ENCODE measurements at regions not wholly inside any gene's neighbourhood (a gene's known extent, or its start where the extent isn't known, plus 50 kb on each side); places are given as distances from the start of the nearest gene placed in this dataset.

DNA sequence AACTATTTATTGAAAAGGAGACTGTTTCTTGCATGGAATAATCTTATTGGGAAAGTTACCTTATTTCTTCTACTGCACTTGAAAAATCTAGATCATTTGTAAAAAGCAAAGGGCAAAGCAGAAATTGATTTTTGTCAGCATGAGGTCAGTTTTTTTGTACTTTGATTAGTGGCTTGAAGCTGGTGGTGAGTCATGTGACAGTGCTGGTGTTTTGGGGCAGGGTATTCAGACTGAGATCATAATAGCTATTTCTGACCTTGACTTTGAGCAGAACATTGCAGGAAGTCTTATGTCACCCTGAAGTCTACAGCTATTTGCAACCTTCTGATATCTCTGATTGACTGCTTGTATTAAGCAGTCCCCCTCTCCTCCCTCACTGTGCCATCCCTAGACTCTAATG is 66.3 kb upstream of the SORCS3 start:
- DNase-seq (ENCODE audit: low read depth in 2 of 3, low spot score in 2 of 3), result no peak

DNA sequence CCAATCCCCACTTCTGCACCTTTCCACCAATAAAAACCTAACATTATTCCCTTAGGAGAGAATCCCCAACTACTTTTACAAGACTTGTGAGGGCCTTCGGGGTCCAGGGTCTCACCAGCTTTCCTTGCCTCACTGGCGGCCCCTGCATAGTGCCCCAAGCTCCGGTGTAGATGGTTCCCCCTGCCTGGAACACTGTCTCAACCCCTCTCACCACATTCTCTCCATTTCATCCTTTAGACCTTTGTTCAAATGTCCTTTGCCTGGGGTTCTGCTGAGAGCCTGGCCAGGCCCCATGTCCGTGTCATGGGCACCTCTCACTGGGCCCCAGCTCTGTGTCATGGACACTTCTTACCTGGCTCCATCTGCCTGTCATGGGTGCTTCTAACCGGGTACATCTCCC is 64.5 kb upstream of the SORCS3 start:
- DNase-seq (ENCODE audit: low read depth in 2 of 3, low spot score in 2 of 3), result no peak

DNA sequence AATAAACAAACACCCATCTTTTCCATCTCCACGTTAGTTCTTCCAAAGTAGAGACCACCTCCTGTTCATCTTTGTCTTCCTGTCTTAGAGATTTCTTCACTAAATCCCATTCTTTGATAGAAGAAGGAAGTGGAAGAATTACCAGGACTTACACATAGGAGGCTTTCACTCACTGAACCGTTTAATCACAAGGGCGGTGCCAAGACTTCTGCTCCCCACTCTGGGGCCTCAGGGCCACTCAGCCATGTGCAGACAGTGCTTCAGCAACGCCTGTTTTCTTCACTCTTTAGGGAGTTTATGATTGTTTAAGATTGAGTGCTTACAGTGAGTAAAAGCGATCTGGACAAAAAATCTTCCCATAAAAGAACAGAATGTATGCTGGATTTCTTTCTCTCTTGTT is 63.9 kb upstream of the SORCS3 start:
- DNase-seq (ENCODE audit: low read depth in 2 of 3, low spot score in 2 of 3), result no peak

DNA sequence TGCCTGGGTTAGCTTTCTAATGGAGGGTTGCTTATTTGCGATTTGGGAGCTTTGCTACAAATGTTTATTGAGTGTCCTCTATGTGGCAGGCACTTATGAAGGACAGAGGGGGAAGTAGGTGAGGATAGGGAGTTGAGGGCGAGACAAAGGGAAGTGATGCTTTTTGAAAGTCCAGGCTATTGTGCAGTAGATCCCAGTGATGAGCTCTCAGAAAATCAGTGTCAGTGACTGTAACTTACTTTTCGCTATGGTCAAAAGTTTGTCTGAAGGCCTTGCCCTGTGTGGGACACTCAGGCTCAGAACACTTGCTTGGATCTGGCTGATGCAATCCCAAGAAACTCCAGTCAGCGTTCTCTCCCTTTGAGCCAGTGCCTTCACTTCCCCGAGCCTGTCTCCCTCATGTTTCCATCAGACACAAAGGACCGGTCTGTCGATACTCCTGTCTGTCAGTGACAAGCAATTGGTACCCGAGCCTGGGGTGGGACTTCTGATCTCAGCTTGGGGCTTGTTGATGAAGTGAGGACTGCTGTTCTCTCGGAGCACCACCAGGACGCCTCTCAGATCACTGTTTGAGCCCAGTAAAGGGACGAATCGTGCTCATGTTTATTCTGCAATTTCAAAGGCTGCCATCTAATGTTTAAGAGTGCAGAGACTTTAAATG is 63.1 kb upstream of the SORCS3 start:
- no peak for DNase-seq (ENCODE audit: low read depth in 2 of 3, low spot score in 2 of 3)

DNA sequence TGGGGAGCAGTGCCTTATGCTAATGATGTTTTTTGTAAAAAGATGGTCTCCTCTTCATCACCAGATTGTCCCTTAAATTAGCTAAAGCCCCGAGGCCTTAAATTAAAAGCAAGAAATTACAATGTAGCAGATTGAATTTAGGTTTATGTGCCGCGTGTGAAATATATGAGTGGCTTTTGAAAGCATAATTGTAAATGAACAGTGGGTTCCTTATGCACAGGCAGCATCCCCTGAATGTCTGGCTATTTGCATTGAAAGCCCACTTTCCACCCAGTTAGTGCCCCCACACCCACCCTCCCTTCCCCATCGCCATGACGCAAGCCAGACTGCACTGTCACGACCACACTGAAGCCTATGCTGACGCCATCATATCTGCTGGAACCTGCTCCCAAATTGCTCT is 62.4 kb upstream of the SORCS3 start:
- no peak for DNase-seq (ENCODE audit: low read depth in 2 of 3, low spot score in 2 of 3)

DNA sequence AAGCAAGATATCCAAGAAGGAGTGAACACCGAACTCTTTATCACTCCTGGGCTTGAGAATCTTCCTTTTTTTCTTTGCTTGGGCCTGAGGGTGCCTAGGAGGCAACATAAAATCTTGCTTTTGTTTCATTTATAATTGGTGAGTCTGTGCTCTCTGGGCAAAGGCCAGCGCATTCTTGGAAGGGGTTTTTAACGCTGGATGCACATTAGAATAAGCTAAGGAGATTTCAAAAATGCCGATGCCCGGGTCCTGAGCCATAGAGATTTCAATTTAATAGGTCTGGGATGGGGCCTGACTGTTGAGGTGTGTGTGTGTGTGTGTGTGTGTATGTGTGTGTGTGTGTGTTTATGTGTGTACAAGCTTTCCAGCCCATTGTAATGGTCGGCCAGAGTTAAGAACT is 62.0 kb upstream of the SORCS3 start:
- DNase-seq (ENCODE audit: low read depth in 2 of 3, low spot score in 2 of 3), result no peak

DNA sequence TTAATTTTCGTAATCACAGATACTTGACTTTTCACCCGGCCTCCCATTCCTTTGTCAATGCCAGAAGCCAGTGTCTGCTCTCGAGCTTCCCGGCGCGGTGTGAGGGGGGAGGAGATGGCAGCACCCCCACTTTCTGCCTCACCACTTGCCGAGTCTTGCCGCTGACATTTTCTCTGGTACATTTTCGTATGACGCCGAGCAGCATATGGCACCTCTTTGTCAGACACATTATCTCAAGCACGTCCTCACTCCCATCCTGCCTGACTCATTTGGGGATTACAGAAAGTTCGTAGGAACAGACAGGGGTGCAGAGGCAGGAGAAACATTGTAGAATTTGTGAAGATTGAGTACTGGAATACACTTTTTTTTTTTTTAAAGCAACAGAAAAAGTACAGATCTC is 60.8 kb upstream of the SORCS3 start:
- no peak for DNase-seq (ENCODE audit: low read depth in 2 of 3, low spot score in 2 of 3)

DNA sequence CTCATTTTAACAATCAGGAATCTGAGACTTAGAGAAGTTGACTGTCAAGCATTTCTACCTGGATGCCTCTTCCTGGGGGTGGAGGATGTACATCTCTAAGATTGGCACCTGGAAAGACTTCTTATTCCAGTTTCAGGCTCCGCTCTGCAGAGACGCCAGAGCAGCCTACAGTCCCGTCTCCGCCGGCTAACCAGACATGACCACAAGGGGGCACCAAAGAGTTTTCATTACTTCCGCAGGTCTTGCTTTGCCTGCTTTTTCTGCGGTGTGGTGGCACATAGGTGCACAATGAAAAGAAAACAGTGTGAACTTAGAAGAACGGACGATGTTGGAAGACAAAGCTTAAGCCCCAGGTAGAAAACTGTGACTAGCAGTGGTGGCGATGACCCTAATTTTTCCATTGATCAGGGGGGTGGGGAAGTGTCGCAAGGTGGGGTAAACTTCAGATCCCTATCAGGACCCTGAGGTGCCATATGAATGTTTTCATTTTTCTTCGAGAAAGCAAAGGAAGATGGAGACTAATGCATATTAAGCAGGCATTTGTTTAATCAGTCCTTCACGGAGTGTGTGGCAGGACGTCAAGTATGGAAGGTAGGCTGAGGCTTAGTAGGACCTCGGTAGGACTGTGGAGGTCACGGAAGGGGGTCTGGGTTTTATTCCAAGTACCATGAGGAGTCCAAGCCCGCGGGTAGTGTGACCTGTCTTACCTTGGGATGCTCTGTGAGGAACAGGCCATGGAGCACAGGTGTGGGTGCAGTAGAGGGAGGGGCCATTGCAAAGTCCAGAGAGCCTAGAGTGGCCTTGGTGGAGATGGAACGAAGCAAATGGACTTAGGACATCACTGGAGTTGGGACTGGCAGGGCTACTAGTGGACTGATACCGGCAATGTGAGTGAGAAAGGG is 60.1 kb upstream of the SORCS3 start:
- DNase-seq (ENCODE audit: low read depth in 2 of 3, low spot score in 2 of 3), result peak; percentile 37 to 79 (median 57)

DNA sequence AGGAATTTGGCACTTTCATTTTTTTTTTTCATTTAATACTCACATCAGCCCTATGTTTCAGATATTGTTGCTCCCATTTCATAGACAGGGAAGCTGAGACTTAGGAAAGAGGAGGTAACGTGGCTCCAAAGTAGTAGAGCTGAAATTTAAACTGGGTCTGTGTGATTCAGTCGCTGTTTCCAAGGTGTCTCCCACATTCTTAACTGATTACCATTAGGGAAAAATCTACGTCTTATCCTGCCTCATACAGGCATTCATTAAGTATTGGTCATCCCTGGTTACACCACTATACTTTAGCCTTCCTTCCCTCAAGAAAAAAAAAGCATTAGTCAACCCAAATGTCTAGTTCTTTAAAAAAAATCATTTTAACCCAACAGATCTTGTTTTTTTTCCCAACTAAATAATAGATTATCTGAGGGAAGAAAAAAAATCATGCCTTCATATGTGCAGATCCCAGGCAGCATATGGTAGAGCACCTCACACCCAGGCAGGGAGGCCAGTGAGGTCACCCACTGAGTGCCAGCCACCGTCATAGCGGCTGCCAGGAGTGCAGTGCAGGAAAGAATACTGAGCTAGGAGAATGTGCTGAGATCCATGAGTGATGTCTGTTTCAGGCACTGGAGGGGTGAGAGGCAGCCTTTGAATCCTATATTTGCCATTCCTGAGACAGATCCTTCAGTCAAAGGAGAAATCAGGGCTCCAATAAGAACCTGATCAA is 59.0 kb upstream of the SORCS3 start:
- no peak for DNase-seq (ENCODE audit: low read depth in 2 of 3, low spot score in 2 of 3)

DNA sequence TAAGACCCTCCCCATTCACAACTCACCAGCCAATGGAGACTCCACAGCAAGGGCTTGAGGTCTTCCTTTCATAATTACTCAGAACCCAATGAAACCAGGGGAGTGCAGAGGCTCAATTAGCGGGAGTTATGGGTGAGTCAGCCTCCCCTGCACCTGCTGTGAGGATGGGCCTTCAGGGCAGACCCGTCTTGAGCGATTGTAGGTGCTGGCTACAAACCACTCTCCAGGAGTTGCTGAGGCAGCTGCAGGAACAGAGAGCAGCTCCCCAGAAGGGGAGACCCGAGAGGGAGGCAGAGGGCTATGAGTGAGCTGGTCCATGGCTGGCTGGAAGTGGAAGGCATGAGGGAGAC is 58.5 kb upstream of the SORCS3 start:
- no peak for DNase-seq (ENCODE audit: low read depth in 2 of 3, low spot score in 2 of 3)

DNA sequence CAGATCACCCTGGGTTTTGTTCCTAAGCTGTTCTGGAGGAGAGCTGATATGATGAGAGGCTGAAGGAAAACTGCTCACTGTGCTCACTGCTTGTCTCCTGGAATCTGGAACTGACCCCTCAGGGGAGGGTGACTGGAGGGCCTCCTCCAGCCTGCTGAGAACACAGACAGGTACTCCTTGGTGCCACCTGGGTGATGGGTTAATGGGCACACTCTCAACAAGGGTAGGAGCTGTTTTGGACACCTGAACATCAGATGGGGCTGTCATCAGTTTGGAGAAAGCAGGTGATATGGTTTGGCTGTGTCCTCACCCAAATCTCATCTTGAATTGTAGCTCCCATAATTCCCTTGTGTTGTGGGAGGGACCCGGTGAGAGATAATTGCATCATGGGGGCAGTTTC is 58.1 kb upstream of the SORCS3 start:
- no peak for DNase-seq (ENCODE audit: low read depth in 2 of 3, low spot score in 2 of 3)

DNA sequence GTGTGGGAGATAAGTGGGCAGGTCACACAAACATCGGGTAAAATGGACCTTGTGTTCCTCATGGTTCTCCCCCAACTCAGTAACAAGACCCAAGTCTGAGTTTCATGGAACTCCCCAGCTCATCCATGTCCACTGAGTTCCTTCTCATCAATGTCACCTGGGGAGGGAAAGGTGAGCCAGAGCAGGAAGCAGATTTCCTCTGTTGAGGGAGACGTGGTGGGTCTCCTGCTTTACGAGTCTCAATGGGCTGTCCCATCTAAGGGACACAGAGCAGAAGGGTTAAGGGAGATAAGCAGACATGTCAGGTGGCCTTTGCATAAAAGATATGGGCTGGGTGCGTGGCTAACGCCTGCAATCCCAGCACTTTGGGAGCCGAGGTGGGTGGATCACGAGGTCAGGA is 56.5 kb upstream of the SORCS3 start:
- no peak for DNase-seq (ENCODE audit: low read depth in 2 of 3, low spot score in 2 of 3)

DNA sequence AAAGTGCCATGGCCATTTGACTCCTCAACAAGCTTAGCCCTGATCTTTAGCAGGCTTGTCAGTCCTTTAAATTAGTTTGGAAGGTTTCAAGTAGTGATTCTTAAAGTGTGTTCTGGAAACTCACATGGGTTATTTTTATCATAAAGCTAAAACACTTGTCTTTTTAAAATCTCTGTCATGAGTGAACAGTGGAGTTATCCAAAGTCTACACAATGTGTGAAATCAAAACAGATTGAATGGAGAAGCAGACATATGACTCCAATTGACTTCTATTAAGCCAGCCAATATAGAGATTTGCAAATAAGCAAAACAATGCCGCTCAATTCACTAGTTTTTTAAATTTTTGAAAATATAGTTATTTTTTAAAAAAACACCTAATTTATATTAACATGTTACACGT is 53.3 kb upstream of the SORCS3 start:
- no peak for DNase-seq (ENCODE audit: low read depth in 2 of 3, low spot score in 2 of 3)

DNA sequence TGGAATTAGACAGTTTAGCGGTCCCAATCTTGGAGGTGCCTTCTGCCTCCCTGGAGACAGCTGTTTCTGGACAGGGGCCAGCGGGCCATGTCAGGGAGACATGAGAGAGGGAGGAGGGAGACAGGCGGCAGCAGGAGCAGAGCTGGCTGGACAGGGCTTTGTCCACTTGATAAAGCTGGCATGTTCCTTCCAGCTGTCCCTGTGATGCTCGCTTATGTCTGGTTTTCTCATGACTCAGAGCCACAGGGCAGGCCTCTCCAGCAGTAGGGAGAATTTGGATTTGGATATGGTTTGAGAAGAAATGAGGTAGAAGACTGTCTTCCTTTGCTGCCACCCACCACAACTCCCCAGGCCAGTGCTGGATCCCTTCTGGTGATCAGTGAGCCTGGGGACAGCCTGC is 51.7 kb upstream of the SORCS3 start:
- DNase-seq (ENCODE audit: low read depth in 2 of 3, low spot score in 2 of 3), result no peak

DNA sequence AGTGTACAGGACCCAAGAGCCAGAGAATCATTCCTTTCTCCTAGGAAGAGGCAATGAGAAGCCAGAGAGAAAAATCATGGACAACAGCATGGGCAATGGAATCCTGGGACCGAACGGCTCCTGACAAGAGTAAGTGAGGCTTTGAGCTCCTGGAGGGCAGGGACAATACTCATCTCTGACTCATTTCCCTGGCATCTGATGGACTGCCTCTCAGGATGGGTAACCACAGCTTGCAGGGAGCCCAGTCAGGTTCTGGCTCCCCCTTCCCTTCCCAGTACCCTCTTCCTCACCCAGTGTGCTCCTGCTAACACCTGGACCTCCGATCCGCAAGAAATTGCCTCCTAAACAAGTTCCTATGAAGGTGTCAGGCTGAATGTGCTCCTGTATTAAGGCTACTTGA is 51.2 kb upstream of the SORCS3 start:
- no peak for DNase-seq (ENCODE audit: low read depth in 2 of 3, low spot score in 2 of 3)

All from hematopoietic multipotent progenitor cell (in vitro differentiated cells).